ENCODE measurements at regions not wholly inside any gene's neighbourhood (a gene's known extent, or its start where the extent isn't known, plus 50 kb on each side); places are given as distances from the start of the nearest gene placed in this dataset.

DNA sequence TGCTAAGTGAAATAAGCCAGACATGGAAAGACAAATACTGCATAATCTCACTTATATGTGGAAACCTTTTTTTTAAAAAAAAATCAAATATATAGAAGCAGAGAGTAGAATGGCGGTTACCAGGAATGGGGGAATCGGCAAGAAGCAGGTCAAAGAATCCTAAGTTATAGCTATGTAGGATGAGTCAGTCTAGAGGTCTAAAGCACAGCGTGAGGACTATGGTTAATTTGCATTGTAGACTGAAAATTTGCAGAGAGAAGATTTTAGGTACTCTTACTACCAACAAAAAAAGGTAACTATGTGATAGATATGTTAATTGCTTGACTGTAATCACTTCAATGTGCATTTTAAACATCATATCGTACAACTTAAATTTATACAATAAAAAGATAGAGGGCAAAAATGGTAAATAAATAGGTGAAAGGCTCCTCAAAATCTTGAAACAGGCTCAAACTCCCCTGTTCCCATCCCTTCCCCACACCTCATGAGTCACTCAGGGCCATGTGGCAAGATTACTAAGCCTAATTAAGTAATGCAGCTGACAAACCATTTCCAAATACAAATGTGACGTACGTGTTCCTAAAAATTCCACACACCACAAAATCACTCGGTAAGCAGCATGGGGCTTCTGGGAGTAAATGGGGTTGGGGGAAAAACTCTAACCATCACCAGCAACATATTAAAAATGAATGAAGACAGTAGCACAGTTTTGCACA is 159.0 kb downstream of the USP12 start:
- TF ChIP-seq, protein P1, sequence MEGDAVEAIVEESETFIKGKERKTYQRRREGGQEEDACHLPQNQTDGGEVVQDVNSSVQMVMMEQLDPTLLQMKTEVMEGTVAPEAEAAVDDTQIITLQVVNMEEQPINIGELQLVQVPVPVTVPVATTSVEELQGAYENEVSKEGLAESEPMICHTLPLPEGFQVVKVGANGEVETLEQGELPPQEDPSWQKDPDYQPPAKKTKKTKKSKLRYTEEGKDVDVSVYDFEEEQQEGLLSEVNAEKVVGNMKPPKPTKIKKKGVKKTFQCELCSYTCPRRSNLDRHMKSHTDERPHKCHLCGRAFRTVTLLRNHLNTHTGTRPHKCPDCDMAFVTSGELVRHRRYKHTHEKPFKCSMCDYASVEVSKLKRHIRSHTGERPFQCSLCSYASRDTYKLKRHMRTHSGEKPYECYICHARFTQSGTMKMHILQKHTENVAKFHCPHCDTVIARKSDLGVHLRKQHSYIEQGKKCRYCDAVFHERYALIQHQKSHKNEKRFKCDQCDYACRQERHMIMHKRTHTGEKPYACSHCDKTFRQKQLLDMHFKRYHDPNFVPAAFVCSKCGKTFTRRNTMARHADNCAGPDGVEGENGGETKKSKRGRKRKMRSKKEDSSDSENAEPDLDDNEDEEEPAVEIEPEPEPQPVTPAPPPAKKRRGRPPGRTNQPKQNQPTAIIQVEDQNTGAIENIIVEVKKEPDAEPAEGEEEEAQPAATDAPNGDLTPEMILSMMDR (IDR thresholded peaks at IDR 0.05; ENCODE audit: control extremely low read depth in 1 of 3, insufficient read depth in 1 of 3, low read depth in 1 of 3, low read length in 3 of 3) = no peak
- TF ChIP-seq YY1 (IDR thresholded peaks at IDR 0.05; ENCODE audit: low read depth, low read length) (no peak), SRF (IDR thresholded peaks at IDR 0.05; ENCODE audit: low read depth, low read length) (no peak), PHF8 (conservative IDR thresholded peaks at IDR 0.05; ENCODE audit: low read depth, low read length) (no peak), CHD2 (IDR thresholded peaks at IDR 0.05; ENCODE audit: low read length) (no peak), FOSL1 (IDR thresholded peaks at IDR 0.05; ENCODE audit: insufficient read depth, low read depth, low read length) (no peak), TBP (IDR thresholded peaks at IDR 0.05; ENCODE audit: low read depth, low read length) (no peak), RAD21 (IDR thresholded peaks at IDR 0.05 in 1 of 2, conservative IDR thresholded peaks at IDR 0.05 in 1 of 2; ENCODE audit: low read depth in 2 of 2, low read length in 2 of 2) (no peak), ATF3 (IDR thresholded peaks at IDR 0.05; ENCODE audit: insufficient read depth, low read depth, low read length) (no peak), SIN3A (conservative IDR thresholded peaks at IDR 0.05 in 1 of 2, IDR thresholded peaks at IDR 0.05 in 1 of 2; ENCODE audit: low read depth in 1 of 2, low read length in 2 of 2) (no peak), ZNF274 (IDR thresholded peaks at IDR 0.05; ENCODE audit: borderline replicate concordance, extremely low read depth, low read length) (no peak)

Measured in H1 (cell line).